ENCODE measurements at regions not wholly inside any gene's neighbourhood (a gene's known extent, or its start where the extent isn't known, plus 50 kb on each side); places are given as distances from the start of the nearest gene placed in this dataset.

DNA sequence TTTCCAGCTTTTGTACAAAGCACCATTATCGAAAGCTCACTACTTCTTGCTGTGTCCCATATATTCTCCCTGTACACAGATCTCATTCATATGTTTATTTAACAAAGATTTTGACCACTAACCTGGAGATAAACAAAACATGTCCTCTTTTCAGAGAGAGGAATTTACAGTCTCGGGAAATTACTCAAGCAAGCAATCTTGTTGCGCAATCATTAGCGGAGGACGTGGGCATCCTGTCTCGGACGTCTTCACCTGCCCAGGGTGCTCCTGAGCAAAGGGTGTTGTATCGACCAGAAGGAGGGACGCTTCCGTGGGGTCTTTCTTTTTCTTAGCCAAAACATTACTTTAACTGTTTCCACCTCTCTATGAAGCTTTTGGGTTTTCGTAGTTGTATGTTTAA, 66.5 kb upstream of the CLCN4 start:
- Mint-ChIP-seq H3K9me3 (no peaks in the 10 kb centered on the region), H3K4me1 (no peaks in the 10 kb centered on the region; the same call in 2 of the 3 replicates), H3K36me3 (ENCODE audit: low read depth) (peaks cover 32% of the 10 kb centered on the region), H3K4me3 (no peak overlapping the region), H3K27ac (no peak overlapping the region), H3K27me3 (ENCODE audit: insufficient read depth, low read depth, poor library complexity) (no peaks in the 10 kb centered on the region)
- Histone ChIP-seq H3K4me3 (no peak overlapping the region), H3F3A (replicated peaks; ENCODE audit: low read depth) (no peaks in the 10 kb centered on the region), H3K27ac (ENCODE audit: low read depth) (no peak overlapping the region), H3K36me3 (ENCODE audit: insufficient read depth) (no peaks in the 10 kb centered on the region), H4K20me1 (replicated peaks; ENCODE audit: insufficient read depth) (no peaks in the 10 kb centered on the region), H3K4me1 (ENCODE audit: insufficient read depth) (no peaks in the 10 kb centered on the region), H2AFZ (no peak overlapping the region), H3K9me2 (ENCODE audit: insufficient read depth) (no peaks in the 10 kb centered on the region), H3K4me2 (no peak overlapping the region), H3K27me3 (ENCODE audit: insufficient read depth) (no peaks in the 10 kb centered on the region), H3K79me2 (replicated peaks; ENCODE audit: insufficient read depth) (no peaks in the 10 kb centered on the region)
- ATAC-seq (no peak), DNase-seq (ENCODE audit: low spot score) (no peak)
- no peak for TF ChIP-seq ZNF114 (CRISPR knock-in tag; IDR thresholded peaks at IDR 0.05)
- no peak for TF ChIP-seq NANOG (IDR thresholded peaks at IDR 0.05; ENCODE audit: borderline replicate concordance)
- no peak for TF ChIP-seq EZH2 (IDR thresholded peaks at IDR 0.05; ENCODE audit: low read depth, unreplicated experiment)
- no peak for TF ChIP-seq EZH2phosphoT487 (IDR thresholded peaks at IDR 0.05; ENCODE audit: unreplicated experiment)
- no peak for TF ChIP-seq STAT1 (IDR thresholded peaks at IDR 0.05; ENCODE audit: unreplicated experiment)
- TF ChIP-seq JUNB (IDR thresholded peaks at IDR 0.05; ENCODE audit: unreplicated experiment), result no peak
- no peak for TF ChIP-seq POLR2AphosphoS5 (IDR thresholded peaks at IDR 0.05; ENCODE audit: low read depth)
- TF ChIP-seq, protein P1, sequence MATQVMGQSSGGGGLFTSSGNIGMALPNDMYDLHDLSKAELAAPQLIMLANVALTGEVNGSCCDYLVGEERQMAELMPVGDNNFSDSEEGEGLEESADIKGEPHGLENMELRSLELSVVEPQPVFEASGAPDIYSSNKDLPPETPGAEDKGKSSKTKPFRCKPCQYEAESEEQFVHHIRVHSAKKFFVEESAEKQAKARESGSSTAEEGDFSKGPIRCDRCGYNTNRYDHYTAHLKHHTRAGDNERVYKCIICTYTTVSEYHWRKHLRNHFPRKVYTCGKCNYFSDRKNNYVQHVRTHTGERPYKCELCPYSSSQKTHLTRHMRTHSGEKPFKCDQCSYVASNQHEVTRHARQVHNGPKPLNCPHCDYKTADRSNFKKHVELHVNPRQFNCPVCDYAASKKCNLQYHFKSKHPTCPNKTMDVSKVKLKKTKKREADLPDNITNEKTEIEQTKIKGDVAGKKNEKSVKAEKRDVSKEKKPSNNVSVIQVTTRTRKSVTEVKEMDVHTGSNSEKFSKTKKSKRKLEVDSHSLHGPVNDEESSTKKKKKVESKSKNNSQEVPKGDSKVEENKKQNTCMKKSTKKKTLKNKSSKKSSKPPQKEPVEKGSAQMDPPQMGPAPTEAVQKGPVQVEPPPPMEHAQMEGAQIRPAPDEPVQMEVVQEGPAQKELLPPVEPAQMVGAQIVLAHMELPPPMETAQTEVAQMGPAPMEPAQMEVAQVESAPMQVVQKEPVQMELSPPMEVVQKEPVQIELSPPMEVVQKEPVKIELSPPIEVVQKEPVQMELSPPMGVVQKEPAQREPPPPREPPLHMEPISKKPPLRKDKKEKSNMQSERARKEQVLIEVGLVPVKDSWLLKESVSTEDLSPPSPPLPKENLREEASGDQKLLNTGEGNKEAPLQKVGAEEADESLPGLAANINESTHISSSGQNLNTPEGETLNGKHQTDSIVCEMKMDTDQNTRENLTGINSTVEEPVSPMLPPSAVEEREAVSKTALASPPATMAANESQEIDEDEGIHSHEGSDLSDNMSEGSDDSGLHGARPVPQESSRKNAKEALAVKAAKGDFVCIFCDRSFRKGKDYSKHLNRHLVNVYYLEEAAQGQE (IDR thresholded peaks at IDR 0.05; ENCODE audit: unreplicated experiment), result no peak

DNA sequence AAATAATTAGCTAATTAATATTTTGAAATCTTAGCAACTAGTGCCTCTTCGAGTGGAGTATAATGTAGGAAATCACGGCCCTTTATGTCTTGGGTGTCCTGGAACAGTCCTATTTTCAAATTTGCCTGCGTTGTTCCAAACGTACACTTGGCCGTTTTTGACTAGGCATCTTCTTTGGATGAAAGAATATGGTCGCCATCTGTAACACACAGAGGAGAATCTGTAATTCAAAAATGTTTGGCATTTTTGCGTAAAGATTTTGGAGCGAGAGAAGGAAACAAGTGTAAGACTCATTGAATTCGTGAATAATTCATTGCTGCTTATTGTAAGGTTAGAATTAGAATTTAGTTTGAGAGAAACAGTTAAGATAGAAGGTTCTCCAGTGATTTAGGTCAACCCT, 61.5 kb upstream of the CLCN4 start:
- no peak overlapping the region for H3K27ac Mint-ChIP-seq
- H3K27me3 Mint-ChIP-seq (ENCODE audit: insufficient read depth, low read depth, poor library complexity), result no peaks in the 10 kb centered on the region
- no peak for DNase-seq (ENCODE audit: low spot score)
- no peaks in the 10 kb centered on the region for H4K20me1 ChIP-seq (replicated peaks; ENCODE audit: insufficient read depth)
- no peak overlapping the region for H3K4me3 Mint-ChIP-seq
- no peak overlapping the region for H3K4me2 ChIP-seq
- no peaks in the 10 kb centered on the region for H3K9me3 Mint-ChIP-seq
- no peak for ATAC-seq
- no peaks in the 10 kb centered on the region for H3K27me3 ChIP-seq (ENCODE audit: insufficient read depth)
- H3K36me3 Mint-ChIP-seq (ENCODE audit: low read depth), result peaks cover 57% of the 10 kb centered on the region
- H3K4me1 Mint-ChIP-seq, result no peaks in the 10 kb centered on the region; the same call in 2 of the 3 replicates
- no peaks in the 10 kb centered on the region for H3K36me3 ChIP-seq (ENCODE audit: insufficient read depth)
- H3K9me2 ChIP-seq (ENCODE audit: insufficient read depth), result no peaks in the 10 kb centered on the region
- no peaks in the 10 kb centered on the region for H3K4me1 ChIP-seq (ENCODE audit: insufficient read depth)
- H3F3A ChIP-seq (replicated peaks; ENCODE audit: low read depth), result no peaks in the 10 kb centered on the region
- no peaks in the 10 kb centered on the region for H3K79me2 ChIP-seq (replicated peaks; ENCODE audit: insufficient read depth)
- no peak overlapping the region for H3K4me3 ChIP-seq
- H3K27ac ChIP-seq (ENCODE audit: low read depth), result no peak overlapping the region
- no peak overlapping the region for H2AFZ ChIP-seq
- TF ChIP-seq, protein P2, sequence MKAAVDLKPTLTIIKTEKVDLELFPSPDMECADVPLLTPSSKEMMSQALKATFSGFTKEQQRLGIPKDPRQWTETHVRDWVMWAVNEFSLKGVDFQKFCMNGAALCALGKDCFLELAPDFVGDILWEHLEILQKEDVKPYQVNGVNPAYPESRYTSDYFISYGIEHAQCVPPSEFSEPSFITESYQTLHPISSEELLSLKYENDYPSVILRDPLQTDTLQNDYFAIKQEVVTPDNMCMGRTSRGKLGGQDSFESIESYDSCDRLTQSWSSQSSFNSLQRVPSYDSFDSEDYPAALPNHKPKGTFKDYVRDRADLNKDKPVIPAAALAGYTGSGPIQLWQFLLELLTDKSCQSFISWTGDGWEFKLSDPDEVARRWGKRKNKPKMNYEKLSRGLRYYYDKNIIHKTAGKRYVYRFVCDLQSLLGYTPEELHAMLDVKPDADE (IDR thresholded peaks at IDR 0.05), result no peak
- no peak for TF ChIP-seq JUNB (IDR thresholded peaks at IDR 0.05; ENCODE audit: unreplicated experiment)
- TF ChIP-seq, protein P3, sequence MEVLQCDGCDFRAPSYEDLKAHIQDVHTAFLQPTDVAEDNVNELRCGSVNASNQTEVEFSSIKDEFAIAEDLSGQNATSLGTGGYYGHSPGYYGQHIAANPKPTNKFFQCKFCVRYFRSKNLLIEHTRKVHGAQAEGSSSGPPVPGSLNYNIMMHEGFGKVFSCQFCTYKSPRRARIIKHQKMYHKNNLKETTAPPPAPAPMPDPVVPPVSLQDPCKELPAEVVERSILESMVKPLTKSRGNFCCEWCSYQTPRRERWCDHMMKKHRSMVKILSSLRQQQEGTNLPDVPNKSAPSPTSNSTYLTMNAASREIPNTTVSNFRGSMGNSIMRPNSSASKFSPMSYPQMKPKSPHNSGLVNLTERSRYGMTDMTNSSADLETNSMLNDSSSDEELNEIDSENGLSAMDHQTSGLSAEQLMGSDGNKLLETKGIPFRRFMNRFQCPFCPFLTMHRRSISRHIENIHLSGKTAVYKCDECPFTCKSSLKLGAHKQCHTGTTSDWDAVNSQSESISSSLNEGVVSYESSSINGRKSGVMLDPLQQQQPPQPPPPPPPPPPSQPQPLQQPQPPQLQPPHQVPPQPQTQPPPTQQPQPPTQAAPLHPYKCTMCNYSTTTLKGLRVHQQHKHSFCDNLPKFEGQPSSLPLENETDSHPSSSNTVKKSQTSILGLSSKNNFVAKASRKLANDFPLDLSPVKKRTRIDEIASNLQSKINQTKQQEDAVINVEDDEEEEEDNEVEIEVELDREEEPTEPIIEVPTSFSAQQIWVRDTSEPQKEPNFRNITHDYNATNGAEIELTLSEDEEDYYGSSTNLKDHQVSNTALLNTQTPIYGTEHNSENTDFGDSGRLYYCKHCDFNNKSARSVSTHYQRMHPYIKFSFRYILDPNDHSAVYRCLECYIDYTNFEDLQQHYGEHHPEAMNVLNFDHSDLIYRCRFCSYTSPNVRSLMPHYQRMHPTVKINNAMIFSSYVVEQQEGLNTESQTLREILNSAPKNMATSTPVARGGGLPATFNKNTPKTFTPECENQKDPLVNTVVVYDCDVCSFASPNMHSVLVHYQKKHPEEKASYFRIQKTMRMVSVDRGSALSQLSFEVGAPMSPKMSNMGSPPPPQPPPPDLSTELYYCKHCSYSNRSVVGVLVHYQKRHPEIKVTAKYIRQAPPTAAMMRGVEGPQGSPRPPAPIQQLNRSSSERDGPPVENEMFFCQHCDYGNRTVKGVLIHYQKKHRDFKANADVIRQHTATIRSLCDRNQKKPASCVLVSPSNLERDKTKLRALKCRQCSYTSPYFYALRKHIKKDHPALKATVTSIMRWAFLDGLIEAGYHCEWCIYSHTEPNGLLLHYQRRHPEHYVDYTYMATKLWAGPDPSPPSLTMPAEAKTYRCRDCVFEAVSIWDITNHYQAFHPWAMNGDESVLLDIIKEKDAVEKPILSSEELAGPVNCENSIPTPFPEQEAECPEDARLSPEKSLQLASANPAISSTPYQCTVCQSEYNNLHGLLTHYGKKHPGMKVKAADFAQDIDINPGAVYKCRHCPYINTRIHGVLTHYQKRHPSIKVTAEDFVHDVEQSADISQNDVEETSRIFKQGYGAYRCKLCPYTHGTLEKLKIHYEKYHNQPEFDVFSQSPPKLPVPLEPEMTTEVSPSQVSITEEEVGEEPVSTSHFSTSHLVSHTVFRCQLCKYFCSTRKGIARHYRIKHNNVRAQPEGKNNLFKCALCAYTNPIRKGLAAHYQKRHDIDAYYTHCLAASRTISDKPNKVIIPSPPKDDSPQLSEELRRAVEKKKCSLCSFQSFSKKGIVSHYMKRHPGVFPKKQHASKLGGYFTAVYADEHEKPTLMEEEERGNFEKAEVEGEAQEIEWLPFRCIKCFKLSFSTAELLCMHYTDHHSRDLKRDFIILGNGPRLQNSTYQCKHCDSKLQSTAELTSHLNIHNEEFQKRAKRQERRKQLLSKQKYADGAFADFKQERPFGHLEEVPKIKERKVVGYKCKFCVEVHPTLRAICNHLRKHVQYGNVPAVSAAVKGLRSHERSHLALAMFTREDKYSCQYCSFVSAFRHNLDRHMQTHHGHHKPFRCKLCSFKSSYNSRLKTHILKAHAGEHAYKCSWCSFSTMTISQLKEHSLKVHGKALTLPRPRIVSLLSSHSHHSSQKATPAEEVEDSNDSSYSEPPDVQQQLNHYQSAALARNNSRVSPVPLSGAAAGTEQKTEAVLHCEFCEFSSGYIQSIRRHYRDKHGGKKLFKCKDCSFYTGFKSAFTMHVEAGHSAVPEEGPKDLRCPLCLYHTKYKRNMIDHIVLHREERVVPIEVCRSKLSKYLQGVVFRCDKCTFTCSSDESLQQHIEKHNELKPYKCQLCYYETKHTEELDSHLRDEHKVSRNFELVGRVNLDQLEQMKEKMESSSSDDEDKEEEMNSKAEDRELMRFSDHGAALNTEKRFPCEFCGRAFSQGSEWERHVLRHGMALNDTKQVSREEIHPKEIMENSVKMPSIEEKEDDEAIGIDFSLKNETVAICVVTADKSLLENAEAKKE (CRISPR knock-in tag; IDR thresholded peaks at IDR 0.05), result no peak
- no peak for TF ChIP-seq POLR2AphosphoS5 (IDR thresholded peaks at IDR 0.05; ENCODE audit: low read depth)
- TF ChIP-seq CREB1 (CRISPR knock-in tag; IDR thresholded peaks at IDR 0.05; ENCODE audit: low read depth), result no peak

Data from GM23338 (cell line).